Testis (tissue), 2 donors: ENCODE measurements at regions not wholly inside any gene's neighbourhood (a gene's known extent, or its start where the extent isn't known, plus 50 kb on each side); places are given as distances from the start of the nearest gene placed in this dataset.

ENCODE experiments used
- CTCF ChIP-seq, 3 experiments: fragments of 450-650 bp in 2 of 3; fragments of 200-600 bp in 1 of 3; sonication (generic) in 1 of 3; IDR thresholded peaks; one replicate each; pipeline ENCODE4 v1.5.1; 2016 to 2019; ENCODE audit warnings: antibody characterized with exemption in 3 of 3, mild to moderate bottlenecking in 2 of 3, moderate library complexity in 1 of 3
- POLR2A ChIP-seq: fragments of 450-650 bp; IDR thresholded peaks from one replicate; pipeline ENCODE4 v1.6.1; 2017; ENCODE audit warnings: antibody characterized with exemption, mild to moderate bottlenecking, moderate library complexity

DNA sequence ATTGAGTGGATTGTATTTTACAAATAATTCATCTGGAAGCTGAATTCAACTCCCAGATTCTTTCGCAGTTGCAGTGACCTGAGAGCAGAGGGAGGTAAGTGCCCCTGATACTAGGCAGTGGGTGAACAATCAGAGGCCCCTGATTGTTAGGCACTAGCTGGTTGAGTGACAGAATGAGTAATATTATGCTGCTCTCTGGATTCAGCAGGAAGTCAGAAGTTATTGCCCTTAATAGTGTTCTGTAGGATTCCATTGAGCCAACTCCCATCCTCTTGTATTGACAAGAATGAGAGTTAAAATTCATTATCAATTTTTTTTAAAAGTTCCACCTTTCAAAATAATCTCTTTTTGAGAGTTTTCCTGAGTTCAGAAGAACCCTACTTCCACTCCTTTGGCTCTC, 301.2 kb downstream of the DTWD2 start:
- TF ChIP-seq CTCF (IDR thresholded peaks at IDR 0.05) (no peak), POLR2A (no peak)
